Middle frontal gyrus (tissue), 1 donor: ENCODE measurements at regions not wholly inside any gene's neighbourhood (a gene's known extent, or its start where the extent isn't known, plus 50 kb on each side); places are given as distances from the start of the nearest gene placed in this dataset.

Experiments used
- DNase-seq: peaks from one replicate; pipeline ENCODE4 v3.0.0-alpha.2; 2015; ENCODE audit warnings: low spot score; ENCODE audit errors: extremely low spot score

DNA sequence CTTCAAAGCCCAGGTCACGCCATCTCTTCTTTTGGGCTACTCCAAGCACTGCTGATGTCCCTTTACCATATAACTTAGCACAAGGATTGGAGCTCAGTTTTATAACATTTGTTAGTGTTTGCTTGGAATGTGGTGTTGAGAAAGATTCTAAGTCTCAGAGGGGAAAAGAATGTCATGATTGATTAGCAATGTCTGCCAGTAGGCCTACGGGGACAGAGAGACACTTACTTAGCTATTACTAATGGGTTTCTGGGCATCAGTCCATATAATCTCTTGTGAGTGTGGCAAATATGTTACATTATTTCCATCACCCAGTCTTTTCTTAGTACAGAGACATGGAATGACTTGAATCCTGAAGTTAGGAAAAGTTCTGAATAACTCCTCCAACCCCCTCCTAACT is 75.4 kb upstream of the FSHB start:
- no peak for DNase-seq

DNA sequence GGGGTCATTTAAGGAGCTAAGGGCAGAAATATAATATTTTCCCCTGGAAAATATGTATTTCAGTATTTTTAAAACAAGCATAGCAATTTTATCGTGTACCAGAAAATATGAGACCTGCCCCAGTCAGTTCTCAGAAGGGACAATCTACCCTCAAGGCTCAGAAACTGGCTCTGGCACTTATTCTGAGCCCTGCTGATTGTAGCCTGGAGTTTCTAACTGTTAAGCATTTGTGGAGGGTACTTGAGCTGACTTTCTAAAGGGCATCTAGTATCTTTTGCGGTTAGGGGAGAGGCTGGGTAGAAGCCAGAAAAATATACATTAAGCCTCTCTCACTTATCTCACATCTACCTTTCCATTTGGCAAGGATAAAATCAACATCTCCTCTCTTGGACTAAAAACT is 71.3 kb upstream of the FSHB start:
- no peak for DNase-seq

DNA sequence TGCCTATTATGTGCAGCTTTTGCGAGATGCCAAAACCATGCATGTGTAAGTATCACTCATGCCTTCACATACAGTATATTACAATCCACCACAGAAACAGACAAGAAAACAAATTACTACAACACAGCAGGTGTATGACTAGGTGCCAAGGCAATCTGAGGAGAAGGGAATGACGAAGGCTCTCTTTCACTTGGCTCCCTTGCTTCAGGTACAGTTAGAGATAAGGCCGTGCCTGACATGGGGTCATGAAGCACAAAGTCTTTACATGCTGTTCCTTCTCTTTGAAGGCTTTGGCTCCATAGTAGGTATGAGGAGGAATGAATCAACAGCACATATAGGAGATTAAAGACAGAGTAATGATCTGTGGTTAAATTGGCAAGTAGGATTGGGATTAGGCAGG is 65.2 kb upstream of the FSHB start:
- DNase-seq: no peak

DNA sequence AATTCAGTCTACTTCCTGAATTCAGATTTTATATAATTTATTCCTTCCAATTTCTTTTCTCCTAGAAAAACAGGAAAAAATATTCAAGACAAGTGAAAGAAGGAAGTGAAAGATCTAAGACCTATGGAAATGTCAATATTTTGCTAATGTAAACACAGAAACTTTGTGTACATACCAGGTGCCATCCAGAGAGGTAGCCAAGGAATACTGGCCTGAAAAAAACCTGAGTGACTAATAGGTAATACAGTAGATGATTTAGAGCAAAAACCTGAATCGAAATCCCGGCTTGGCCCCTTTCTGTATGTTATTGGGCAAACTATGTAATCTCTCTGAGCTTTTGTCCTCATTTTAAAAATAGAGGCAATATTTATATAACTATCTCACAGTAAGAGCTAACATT is 59.2 kb upstream of the FSHB start:
- DNase-seq: no peak

DNA sequence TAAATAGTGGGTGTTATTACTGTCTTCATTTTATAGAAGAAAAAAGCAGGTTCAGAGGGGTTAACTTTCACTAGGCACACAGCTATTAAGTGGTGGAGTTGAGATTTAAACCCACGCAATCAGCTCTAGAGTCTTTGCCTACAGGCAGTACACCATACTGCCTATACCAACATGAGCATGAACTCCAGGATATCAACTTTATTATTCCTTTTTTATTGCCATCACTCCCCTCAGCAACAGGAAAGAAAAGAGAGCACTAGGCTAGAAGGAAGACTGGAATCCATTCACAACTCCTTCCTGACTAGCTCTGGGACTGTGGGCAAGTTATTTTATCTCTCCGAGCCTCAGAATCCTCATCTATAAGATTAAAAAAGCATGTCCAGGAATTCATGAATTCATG is 58.7 kb upstream of the FSHB start:
- no peak for DNase-seq

DNA sequence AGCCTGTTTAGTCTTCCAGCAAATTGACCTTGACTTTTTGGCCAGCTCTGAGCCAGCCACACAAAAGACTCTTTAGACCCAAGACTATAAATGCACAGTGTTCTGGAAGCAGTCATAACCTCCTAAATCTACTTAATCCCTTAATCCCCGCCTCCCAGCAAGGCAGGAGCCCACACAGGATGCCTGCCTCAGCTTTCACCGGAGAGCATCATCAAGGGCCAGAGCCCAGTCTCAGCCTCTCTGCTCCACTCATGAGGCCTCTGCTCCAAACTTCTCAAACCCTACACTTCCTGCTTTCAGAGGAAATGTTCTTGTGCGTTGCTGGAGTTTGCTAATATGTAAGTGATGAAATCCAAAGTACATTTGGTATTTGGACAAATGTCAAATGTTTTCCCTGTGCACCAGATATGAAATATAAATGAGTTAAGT is 57.9 kb upstream of the FSHB start:
- DNase-seq: no peak

DNA sequence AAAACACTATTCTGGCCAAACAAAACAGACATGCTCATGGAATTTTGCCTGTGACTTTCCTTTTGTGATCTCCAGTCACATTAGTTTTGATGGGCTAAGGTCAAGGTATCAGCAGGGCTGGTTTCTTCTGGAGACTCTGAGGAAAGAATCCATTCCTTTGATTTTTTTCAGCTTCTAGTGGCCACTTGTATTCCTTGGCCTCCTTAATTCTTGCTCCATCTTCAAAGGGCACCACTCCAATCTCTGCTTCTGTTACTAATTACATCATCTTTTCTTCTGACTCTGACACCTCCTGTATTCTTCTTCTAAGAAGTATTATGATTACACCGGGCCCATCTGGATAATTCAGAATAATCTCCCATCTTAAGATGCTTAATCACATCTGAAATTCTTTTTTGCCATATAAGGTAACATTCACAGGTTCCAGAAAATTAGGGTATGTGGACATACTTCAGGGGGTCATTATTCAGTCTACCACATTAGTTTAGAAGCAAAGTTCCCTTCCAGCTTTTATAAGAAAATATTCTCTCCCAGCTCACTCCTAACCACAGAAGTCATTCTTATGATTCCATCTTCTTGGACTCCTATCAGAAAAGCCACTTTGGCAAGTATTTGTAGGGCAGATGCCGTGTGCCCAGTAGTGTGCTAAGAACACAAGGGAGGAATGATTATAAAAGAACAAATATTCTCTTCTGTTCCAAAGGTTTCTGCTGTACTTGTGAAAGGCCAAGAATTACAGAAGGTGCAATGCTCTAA is 56.4 kb upstream of the FSHB start:
- DNase-seq: no peak
